PC-9 (cell line): ENCODE measurements at regions not wholly inside any gene's neighbourhood (a gene's known extent, or its start where the extent isn't known, plus 50 kb on each side); places are given as distances from the start of the nearest gene placed in this dataset.

Experiments
- BruUV-seq: library from RNA; stranded (reverse); fragments of 400-500 nt; replicated peaks from 2 replicates; lab custom pipeline; 2021; lab: Mats Ljungman, UMichigan
- CTCF ChIA-PET: fragments of 300-600 bp; sonication (Branson Sonifier 250); formaldehyde crosslinking; loops from one replicate; lab custom pipeline; 2022; ENCODE audit warnings: antibody characterized with exemption; lab: Charles Lee
- POLR2A ChIA-PET: fragments of 300-600 bp; sonication (Branson Sonifier 250); formaldehyde crosslinking; loops from one replicate; lab custom pipeline; 2022; ENCODE audit warnings: antibody characterized with exemption; ENCODE audit not compliant: unreplicated experiment; lab: Charles Lee
- DNase-seq, 2 experiments: peaks; one replicate each; pipeline versions ENCODE4 v3.0.0 to v3.0.0-alpha.2; 2015 to 2022; ENCODE audit warnings: mixed read lengths in 1 of 2
- H2AFZ ChIP-seq: fragments of 200-600 bp; sonication (generic); 2 replicates; pipeline ENCODE4 v1.8.1; 2017; ENCODE audit warnings: antibody characterized with exemption
- H3F3A ChIP-seq: fragments of 200-600 bp; sonication (generic); 2 replicates; pipeline ENCODE4 v1.8.1; 2017; ENCODE audit warnings: antibody characterized with exemption, mild to moderate bottlenecking, low read depth; ENCODE audit not compliant: insufficient read depth
- H3K27ac ChIP-seq: fragments of 200-600 bp; sonication (generic); 2 replicates; pipeline ENCODE4 v1.6.1; 2016; ENCODE audit warnings: mixed run types
- H3K27me3 ChIP-seq: fragments of 200-600 bp; sonication (generic); 2 replicates; pipeline ENCODE4 v1.6.1; 2016; ENCODE audit warnings: low read depth, mixed run types; ENCODE audit not compliant: insufficient read depth
- H3K36me3 ChIP-seq: fragments of 200-600 bp; sonication (generic); 2 replicates; pipeline ENCODE4 v1.6.1; 2016; ENCODE audit warnings: low read depth, mixed run types
- H3K4me1 ChIP-seq: fragments of 200-600 bp; sonication (generic); replicated peaks from 2 replicates; pipeline ENCODE4 v1.6.1; 2016; ENCODE audit warnings: mixed run types; ENCODE audit not compliant: insufficient read depth
- H3K4me2 ChIP-seq: fragments of 200-600 bp; sonication (generic); 2 replicates; pipeline ENCODE4 v1.6.1; 2017; ENCODE audit warnings: mixed run types
- H3K4me3 ChIP-seq: fragments of 200-600 bp; sonication (generic); 2 replicates; pipeline ENCODE4 v1.6.1; 2016; ENCODE audit warnings: mixed run types
- H3K79me2 ChIP-seq: fragments of 200-600 bp; sonication (generic); 2 replicates; pipeline ENCODE4 v1.6.1; 2017; ENCODE audit warnings: low read depth, mixed run types
- H3K9me2 ChIP-seq: fragments of 200-600 bp; sonication (generic); 2 replicates; pipeline ENCODE4 v1.8.1; 2017; ENCODE audit warnings: mild to moderate bottlenecking; ENCODE audit not compliant: insufficient read depth
- H3K9me3 ChIP-seq: fragments of 200-600 bp; sonication (generic); 2 replicates; pipeline ENCODE4 v1.8.1; 2016; ENCODE audit warnings: low read depth; ENCODE audit not compliant: insufficient read depth
- H4K20me1 ChIP-seq: fragments of 200-600 bp; sonication (generic); 2 replicates; pipeline ENCODE4 v1.8.1; 2017; ENCODE audit not compliant: insufficient read depth
- EZH2 ChIP-seq: fragments of 200-600 bp; sonication (generic); IDR thresholded peaks from 2 replicates; pipeline ENCODE4 v1.8.0; 2017; ENCODE audit warnings: antibody characterized with exemption, low read depth
- intact Hi-C: fragments of 100-400 bp; cut with micrococcal nuclease; formaldehyde crosslinking; loops from one replicate; pipeline ENCODE4 v1.10.0; 2022; ENCODE audit not compliant: unreplicated experiment
- TF ChIP-seq, protein P1 (sequence below): fragments of 200-600 bp; sonication (generic); conservative IDR thresholded peaks from 2 replicates; pipeline ENCODE4 v1.6.1; 2017; ENCODE audit warnings: mixed run types, antibody characterized with exemption, mild to moderate bottlenecking, moderate library complexity

DNA sequence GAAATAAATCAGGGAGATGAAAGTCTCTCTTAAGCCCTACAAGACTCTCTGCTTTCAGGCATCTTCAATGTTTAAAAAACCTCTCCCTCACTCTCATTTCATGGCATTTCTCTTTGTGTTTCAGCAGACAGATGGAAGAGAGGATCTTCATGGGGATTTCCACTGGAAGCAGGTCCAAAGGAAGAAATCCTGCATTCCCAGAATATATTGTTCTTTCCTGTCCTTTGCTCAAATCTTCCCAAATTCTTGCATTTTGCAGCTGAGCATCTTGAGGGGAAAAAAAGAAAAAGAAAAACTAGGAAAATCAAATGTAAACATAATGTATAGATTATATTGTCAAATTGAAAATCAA is 382.2 kb downstream of the ENC1 start:
- Histone ChIP-seq H3K9me2 (no peaks in the 10 kb centered on the region), H4K20me1 (no peaks in the 10 kb centered on the region), H3K36me3 (no peaks in the 10 kb centered on the region), H3K27ac (peak overlapping the region; percentile 98), H3K9me3 (peaks cover 5% of the 10 kb centered on the region; the same call in 1 of the 2 replicates), H3K27me3 (no peaks in the 10 kb centered on the region), H2AFZ (0 out of 2 replicates have a peak overlapping the region, but pooled peaks have one; percentile 63), H3K4me3 (peak overlapping the region; percentile 19; the same call in 1 of the 2 replicates), H3K4me1 (peaks cover 66% of the 10 kb centered on the region), H3K4me2 (peak overlapping the region; percentile 69), H3F3A (peaks cover 29% of the 10 kb centered on the region), H3K79me2 (no peaks in the 10 kb centered on the region)
- ChIA-PET CTCF (no interaction called here), POLR2A (no interaction called here)
- no peak for TF ChIP-seq EZH2
- TF ChIP-seq, protein P1, sequence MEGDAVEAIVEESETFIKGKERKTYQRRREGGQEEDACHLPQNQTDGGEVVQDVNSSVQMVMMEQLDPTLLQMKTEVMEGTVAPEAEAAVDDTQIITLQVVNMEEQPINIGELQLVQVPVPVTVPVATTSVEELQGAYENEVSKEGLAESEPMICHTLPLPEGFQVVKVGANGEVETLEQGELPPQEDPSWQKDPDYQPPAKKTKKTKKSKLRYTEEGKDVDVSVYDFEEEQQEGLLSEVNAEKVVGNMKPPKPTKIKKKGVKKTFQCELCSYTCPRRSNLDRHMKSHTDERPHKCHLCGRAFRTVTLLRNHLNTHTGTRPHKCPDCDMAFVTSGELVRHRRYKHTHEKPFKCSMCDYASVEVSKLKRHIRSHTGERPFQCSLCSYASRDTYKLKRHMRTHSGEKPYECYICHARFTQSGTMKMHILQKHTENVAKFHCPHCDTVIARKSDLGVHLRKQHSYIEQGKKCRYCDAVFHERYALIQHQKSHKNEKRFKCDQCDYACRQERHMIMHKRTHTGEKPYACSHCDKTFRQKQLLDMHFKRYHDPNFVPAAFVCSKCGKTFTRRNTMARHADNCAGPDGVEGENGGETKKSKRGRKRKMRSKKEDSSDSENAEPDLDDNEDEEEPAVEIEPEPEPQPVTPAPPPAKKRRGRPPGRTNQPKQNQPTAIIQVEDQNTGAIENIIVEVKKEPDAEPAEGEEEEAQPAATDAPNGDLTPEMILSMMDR, result no peak
- intact Hi-C loops, result no loop called here
- BruUV-seq, result no TSS peak
- no peak for DNase-seq

DNA sequence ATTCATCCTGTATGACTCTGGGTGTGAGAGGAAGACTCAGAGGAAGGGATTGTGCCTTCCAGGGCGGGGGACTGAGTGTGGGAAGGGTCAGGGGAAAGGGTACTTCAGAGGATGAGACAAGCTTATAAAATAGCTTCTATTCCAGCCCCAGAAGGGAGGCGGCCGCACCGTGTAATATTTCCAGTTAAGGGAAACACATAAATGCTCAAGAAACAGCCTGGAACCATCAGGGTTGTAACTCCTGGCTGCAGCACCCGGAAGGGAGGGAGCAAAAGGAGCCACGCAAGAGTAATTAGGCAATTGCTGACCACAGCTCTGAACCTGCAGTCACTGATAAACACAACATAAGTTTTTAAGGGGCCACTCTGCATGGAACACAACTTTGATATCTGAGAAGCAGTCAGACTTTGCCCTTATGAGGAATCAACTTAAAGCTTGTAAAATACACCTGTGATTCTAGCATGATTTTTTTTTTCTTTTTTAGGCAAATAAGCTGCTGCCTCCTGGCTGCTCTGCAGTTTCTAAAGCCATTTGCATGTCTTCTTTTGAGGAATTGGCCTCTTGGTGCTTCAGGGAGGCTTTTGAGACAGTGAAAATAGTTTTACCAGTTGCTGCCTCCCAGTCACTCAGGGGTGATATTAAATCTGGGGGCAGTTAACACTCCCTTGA is 382.7 kb downstream of the ENC1 start:
- ChIA-PET CTCF (interaction anchor here (0.9 kb wide), 1 partner anchor 45 kb away, joined by 3 read pairs; no protein-coding TSS in a partner anchor), POLR2A (interaction anchor here (0.5 to 0.6 kb wide), 2 partner anchors 14 to 425 kb away, joined by 3 to 5 read pairs; no protein-coding TSS in a partner anchor)
- TF ChIP-seq EZH2, result no peak
- TF ChIP-seq, protein P1, result no peak
- H3K4me3 ChIP-seq, result peak overlapping the region; percentile 19; the same call in 1 of the 2 replicates
- H2AFZ ChIP-seq, result peak overlapping the region; percentile 63; the same call in 1 of the 2 replicates
- no peaks in the 10 kb centered on the region for H3K27me3 ChIP-seq
- H3K36me3 ChIP-seq, result no peaks in the 10 kb centered on the region
- H4K20me1 ChIP-seq, result no peaks in the 10 kb centered on the region
- peaks cover 63% of the 10 kb centered on the region for H3K4me1 ChIP-seq
- H3K9me3 ChIP-seq, result peaks cover 9% of the 10 kb centered on the region; the same call in 1 of the 2 replicates
- no peaks in the 10 kb centered on the region for H3K79me2 ChIP-seq
- peak overlapping the region; percentile 98 for H3K27ac ChIP-seq
- no TSS peak for BruUV-seq
- H3F3A ChIP-seq, result peaks cover 29% of the 10 kb centered on the region
- DNase-seq, result peak; percentile 42 to 94
- intact Hi-C loops, result no loop called here
- peak overlapping the region; percentile 69 for H3K4me2 ChIP-seq
- H3K9me2 ChIP-seq, result no peaks in the 10 kb centered on the region

DNA sequence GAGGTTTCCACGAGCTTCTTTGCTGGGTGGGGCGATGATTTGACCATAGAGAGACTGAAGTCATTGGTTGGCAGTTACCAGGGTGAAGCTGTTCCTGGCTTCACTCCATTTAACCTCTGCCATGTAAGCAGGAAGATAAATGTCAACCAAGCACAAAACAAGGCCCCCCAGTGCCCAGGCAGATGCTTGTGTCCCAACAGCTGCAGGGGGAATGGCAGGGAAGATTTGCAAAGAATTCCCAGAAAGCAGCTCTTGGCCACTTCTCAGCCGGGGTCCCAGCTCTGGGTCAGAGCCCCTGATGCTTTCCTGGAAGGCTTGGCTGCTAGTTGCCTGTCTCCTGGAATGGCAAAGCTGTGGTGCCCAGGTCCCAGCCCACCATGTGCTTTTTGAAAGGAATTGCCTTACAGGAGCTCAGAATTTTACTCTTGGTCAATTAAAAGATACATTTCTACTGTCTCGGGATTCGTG is 383.4 kb downstream of the ENC1 start:
- Histone ChIP-seq H4K20me1 (no peaks in the 10 kb centered on the region), H3K27ac (peak overlapping the region; percentile 98), H3K4me3 (no peak overlapping the region), H3K4me2 (peak overlapping the region; percentile 69), H3K4me1 (peaks cover 60% of the 10 kb centered on the region), H3K79me2 (no peaks in the 10 kb centered on the region), H3K36me3 (no peaks in the 10 kb centered on the region), H3F3A (peaks cover 29% of the 10 kb centered on the region), H3K9me3 (peaks cover 9% of the 10 kb centered on the region; the same call in 1 of the 2 replicates), H3K27me3 (no peaks in the 10 kb centered on the region), H3K9me2 (no peaks in the 10 kb centered on the region), H2AFZ (peak overlapping the region; percentile 63; the same call in 1 of the 2 replicates)
- CTCF ChIA-PET, result interaction anchor here (0.5 to 0.9 kb wide), 2 partner anchors 44 to 376 kb away, joined by 3 read pairs; no protein-coding TSS in a partner anchor
- intact Hi-C loops, result no loop called here
- no peak for DNase-seq
- BruUV-seq, result no TSS peak
- POLR2A ChIA-PET, result interaction anchor here (0.5 kb wide), 1 partner anchor 13 kb away, joined by 5 read pairs; no protein-coding TSS in a partner anchor
- TF ChIP-seq, protein P1, result no peak
- TF ChIP-seq EZH2, result no peak
